Activated T-cell treated with anti-CD3 and anti-CD28 coated beads, Interleukin-2, amount 50 U/mL, for 72 hours (primary cell): ENCODE measurements at regions not wholly inside any gene's neighbourhood (a gene's known extent, or its start where the extent isn't known, plus 50 kb on each side); places are given as distances from the start of the nearest gene placed in this dataset.

Experiments
- ATAC-seq, 2 donors: fragments of 150-1000 bp; cut with Tn5 transposase; replicated peaks in 1 of 2; 2 replicates each; pipeline ENCODE4 v1.10.0; 2021; ENCODE audit warnings: moderate library complexity in 2 of 2, mild to moderate bottlenecking in 1 of 2
- DNase-seq, 2 donors: peaks; one replicate each; pipeline ENCODE4 v3.0.0; 2021 to 2022; ENCODE audit warnings: mixed read lengths in 1 of 2
- H3K27ac Mint-ChIP-seq: one replicate; pipeline ENCODE4 v1.8.0; 2022; ENCODE audit warnings: mild to moderate bottlenecking, moderate library complexity, mixed read lengths
- H3K27me3 Mint-ChIP-seq: one replicate; pipeline ENCODE4 v1.8.0; 2022; ENCODE audit warnings: low read depth, mixed read lengths
- H3K36me3 Mint-ChIP-seq, 2 donors: one replicate each; pipeline ENCODE4 v1.8.0; 2022; ENCODE audit warnings: mixed read lengths in 2 of 2, mild to moderate bottlenecking in 1 of 2; ENCODE audit not compliant: insufficient read depth in 2 of 2
- H3K4me1 Mint-ChIP-seq: one replicate; pipeline ENCODE4 v1.8.0; 2022; ENCODE audit warnings: low read depth, mixed read lengths
- H3K4me3 Mint-ChIP-seq, 2 donors: one replicate each; pipeline ENCODE4 v1.8.0; 2022; ENCODE audit warnings: mild to moderate bottlenecking in 2 of 2, mixed read lengths in 2 of 2, moderate library complexity in 2 of 2
- H3K9me3 Mint-ChIP-seq, 2 donors: one replicate each; pipeline ENCODE4 v1.8.0; 2022; ENCODE audit warnings: mixed read lengths in 2 of 2

DNA sequence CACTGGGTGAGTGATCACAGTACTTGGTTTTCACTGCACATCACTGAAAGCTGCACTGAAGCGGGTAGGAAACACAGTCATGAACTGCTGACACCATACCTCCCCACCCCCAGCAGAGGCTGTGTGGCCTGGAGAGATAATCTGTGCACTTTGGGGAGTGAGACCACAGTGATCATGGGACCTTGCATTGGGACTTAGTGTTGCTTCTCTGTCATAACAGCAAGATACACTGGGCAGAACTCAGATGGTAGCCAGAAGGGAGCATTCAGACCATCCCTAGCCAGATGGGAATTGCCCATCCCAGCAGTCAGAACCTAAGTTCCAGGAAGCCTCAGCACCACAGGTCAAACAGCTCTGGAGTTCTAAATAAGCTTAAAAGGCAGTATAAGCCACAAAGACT, 346.4 kb upstream of the TMEM229A start:
- no peaks in the 10 kb centered on the region for H3K36me3 Mint-ChIP-seq
- peaks cover 3 to 4% of the 10 kb centered on the region in 2 donors for H3K9me3 Mint-ChIP-seq
- DNase-seq = no peak
- no peak for ATAC-seq
- H3K4me1 Mint-ChIP-seq = no peaks in the 10 kb centered on the region
- H3K27ac Mint-ChIP-seq = no peak overlapping the region
- H3K4me3 Mint-ChIP-seq = no peak overlapping the region
- H3K27me3 Mint-ChIP-seq = no peaks in the 10 kb centered on the region

DNA sequence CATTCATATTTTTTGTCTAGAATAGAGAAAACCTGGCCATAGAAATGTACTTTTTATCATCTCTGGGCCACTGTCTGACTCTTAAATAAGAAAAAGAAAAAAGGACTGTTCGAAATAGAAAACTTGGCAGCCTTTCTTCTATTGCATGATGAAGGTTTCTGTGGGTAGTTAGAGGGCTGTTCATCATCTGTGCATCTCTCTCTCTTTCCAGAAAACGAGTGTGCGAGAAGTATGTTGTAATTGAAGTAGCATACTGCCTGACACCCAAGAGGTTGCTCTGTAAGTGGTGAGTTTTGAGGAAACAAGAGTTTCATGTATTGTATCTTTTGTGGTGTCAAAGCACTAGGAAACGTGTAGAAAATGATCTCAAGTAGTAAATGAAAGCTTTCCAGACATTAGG, 343.2 kb upstream of the TMEM229A start:
- Mint-ChIP-seq H3K9me3 (peaks cover 3 to 6% of the 10 kb centered on the region in 2 donors), H3K27me3 (no peaks in the 10 kb centered on the region), H3K4me1 (no peaks in the 10 kb centered on the region), H3K27ac (no peak overlapping the region), H3K4me3 (no peak overlapping the region), H3K36me3 (no peaks in the 10 kb centered on the region)
- ATAC-seq = no peak
- DNase-seq = no peak

DNA sequence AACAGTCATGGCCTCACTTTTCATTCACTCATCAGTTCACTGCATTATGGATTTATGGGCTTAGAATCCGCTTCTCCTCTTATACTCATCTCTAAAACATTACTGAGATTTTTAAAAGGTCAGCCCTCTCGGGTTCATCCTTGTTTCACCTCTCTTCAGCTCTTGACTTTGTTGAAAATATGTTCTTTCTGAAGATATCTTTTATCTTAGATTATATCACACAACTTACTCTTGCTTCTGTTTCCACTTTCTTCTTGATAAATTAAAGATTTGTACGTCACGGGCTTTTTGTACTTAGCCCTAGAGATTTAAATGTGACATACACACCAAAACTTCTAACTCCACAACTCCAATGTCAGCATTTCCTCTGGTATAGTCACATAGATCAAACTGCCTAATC, 342.5 kb upstream of the TMEM229A start:
- Mint-ChIP-seq H3K4me3 (no peak overlapping the region), H3K27me3 (no peaks in the 10 kb centered on the region), H3K27ac (no peak overlapping the region), H3K4me1 (no peaks in the 10 kb centered on the region), H3K36me3 (no peaks in the 10 kb centered on the region), H3K9me3 (peaks cover 3 to 6% of the 10 kb centered on the region in 2 donors)
- ATAC-seq (no peak), DNase-seq (no peak)

DNA sequence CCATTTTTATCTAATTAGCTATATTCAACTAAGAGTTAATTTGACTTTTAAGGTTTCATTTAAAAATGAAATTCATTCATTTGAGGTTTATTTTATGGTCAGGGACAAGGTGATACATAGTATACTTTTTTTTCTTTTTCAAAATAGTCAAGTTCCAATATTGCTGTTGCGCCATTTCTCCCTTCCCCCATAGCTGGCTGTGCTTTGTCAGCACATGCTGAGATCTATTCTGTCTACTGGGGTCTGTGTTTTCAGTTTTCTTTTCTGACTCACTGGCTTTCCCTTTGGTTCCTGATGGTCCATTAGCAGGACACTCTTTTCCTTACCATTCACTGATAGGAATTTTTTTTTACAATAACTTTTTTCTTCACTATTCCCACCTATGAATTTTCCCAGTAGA, 336.4 kb upstream of the TMEM229A start:
- no peak overlapping the region for H3K4me3 Mint-ChIP-seq
- H3K36me3 Mint-ChIP-seq = no peaks in the 10 kb centered on the region
- no peak for ATAC-seq
- no peak for DNase-seq
- no peaks in the 10 kb centered on the region for H3K4me1 Mint-ChIP-seq
- no peaks in the 10 kb centered on the region for H3K27me3 Mint-ChIP-seq
- H3K9me3 Mint-ChIP-seq = peaks cover 5% of the 10 kb centered on the region in 2 donors
- H3K27ac Mint-ChIP-seq = no peak overlapping the region

DNA sequence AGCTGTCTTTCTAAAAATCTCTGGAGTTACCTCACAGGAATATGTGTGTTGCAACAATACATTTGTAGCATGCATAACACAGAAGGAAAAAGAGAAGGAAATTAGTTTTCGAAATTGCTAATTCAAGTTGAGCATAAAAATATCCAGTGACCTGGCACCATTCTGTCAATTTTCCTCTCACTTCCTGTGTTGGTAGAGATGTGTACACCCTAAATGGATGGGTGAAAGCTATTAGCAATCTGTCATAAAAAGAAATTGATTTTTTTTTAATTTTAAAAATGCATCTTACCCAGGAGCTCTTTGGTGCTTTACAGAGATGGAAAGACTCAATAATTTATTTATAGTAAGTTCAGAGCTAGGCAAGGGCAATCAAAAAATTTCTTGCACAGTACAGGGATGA, 333.3 kb upstream of the TMEM229A start:
- Mint-ChIP-seq H3K27ac (no peak overlapping the region), H3K27me3 (no peaks in the 10 kb centered on the region), H3K4me3 (no peak overlapping the region), H3K4me1 (no peaks in the 10 kb centered on the region), H3K36me3 (peaks cover 0 to under 1% of the 10 kb centered on the region in 2 donors), H3K9me3 (peaks cover 9 to 13% of the 10 kb centered on the region in 2 donors)
- ATAC-seq = no peak
- DNase-seq = no peak

DNA sequence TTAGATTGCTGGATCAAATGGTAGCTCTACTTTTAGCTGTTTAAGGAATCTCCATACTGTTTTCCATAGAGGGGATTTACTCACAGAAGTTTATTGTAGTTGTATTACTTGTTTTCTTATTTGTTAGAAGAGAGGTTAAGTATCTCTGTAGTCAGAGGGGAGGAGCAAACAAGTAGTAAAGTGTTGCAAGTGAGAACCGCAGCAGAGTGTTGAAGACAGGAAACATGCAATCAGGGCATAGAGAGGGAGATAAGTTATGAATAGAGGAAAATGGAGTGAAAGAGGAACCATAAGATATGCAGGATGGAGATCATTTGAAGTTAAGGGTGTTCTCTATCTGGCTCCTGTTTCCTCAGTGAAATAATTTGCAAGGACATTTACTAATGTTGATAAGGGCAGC, 331.4 kb upstream of the TMEM229A start:
- Mint-ChIP-seq H3K27me3 (no peaks in the 10 kb centered on the region), H3K27ac (no peak overlapping the region), H3K4me1 (no peaks in the 10 kb centered on the region), H3K36me3 (peaks cover 0 to 2% of the 10 kb centered on the region in 2 donors), H3K9me3 (peaks cover 11 to 14% of the 10 kb centered on the region in 2 donors), H3K4me3 (no peak overlapping the region)
- ATAC-seq (no peak), DNase-seq (no peak)

DNA sequence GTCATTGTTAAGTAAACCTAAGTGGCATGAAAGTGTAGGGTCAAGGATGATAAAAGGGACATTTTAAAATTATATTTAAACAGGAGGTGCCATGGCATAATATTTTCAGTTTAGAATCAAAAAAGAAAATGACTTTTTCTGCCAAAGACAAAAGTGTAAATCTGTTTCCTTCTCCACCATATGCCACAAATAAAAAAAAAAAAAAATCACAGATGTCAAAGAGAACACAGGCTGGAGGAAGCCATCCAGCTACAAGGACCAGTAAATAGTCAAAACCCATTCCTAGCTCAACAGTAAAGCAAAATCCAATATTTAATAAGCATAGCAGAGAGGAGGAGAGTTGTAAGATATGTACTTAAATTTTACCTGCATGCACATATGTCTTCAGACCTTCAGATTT, 321.3 kb upstream of the TMEM229A start:
- peaks cover 1 to 2% of the 10 kb centered on the region in 2 donors for H3K9me3 Mint-ChIP-seq
- H3K27ac Mint-ChIP-seq = no peak overlapping the region
- no peaks in the 10 kb centered on the region for H3K4me1 Mint-ChIP-seq
- no peaks in the 10 kb centered on the region for H3K27me3 Mint-ChIP-seq
- H3K4me3 Mint-ChIP-seq = no peak overlapping the region
- H3K36me3 Mint-ChIP-seq = no peaks in the 10 kb centered on the region
- DNase-seq (no peak), ATAC-seq (no peak)

DNA sequence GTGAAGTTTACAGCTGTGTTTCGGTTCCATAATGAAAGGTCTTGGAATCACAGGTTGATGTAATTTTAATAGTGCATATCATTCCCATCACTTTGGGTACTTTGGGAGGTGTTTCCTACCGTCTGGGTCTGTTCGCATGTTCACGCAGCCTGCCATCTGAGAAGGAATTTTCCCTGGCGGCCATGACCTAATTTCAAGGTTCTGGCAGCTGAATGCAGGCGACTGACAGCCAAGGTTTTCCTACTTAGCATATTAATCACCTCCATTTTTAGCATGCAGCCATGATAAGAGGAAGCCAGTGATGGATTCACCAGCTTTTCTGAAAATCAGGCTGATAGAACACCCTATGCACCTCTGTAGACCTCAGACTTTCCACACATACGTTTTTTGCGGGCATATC, 319.1 kb upstream of the TMEM229A start:
- Mint-ChIP-seq H3K4me1 (no peaks in the 10 kb centered on the region), H3K4me3 (no peak overlapping the region), H3K36me3 (no peaks in the 10 kb centered on the region), H3K9me3 (peaks cover 1 to 4% of the 10 kb centered on the region in 2 donors), H3K27me3 (no peaks in the 10 kb centered on the region), H3K27ac (no peak overlapping the region)
- DNase-seq (no peak), ATAC-seq (no peak)

DNA sequence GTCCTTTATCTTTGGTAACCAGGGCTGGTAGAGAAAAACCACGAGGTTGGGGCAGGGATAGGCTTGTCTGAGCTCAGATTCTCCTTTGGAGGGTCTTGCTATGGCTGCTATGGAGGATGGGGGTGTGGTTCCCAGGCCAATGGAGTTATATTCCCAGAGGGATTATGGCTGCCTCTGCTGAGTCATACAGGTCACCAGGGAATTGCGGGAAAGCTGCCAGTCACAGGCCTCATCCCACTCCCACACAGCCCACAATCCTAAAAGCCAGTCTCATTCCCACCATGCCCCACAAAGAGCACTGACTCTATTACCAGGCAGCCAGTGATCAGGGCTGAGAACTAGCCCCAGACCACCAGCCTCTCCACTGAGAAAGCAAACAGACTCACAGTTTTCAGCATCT, 316.6 kb upstream of the TMEM229A start:
- Mint-ChIP-seq H3K27ac (no peak overlapping the region), H3K9me3 (peaks cover 3 to 13% of the 10 kb centered on the region in 2 donors), H3K4me3 (no peak overlapping the region), H3K36me3 (no peaks in the 10 kb centered on the region), H3K27me3 (no peaks in the 10 kb centered on the region), H3K4me1 (no peaks in the 10 kb centered on the region)
- ATAC-seq = no peak
- no peak for DNase-seq

DNA sequence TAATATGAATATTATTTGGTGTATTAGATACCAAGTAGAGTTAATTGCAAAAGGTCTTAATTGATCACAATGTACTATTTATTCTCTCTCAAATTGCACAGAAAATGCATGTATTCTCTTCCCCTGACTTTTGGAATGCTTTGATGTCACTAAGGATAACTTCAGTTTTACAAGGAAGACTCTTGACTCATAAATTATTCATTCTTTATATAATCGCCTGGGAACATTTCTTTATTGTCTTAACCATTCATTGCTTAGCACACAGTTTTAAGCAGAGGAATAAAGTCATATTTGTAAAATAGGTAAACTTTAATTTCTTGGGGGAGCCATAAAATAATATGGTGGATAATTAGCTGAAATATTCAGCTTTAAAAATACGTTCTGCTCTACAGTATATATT, 306.0 kb upstream of the TMEM229A start:
- no peak for ATAC-seq
- DNase-seq = no peak
- H3K9me3 Mint-ChIP-seq = peaks cover 2% of the 10 kb centered on the region in 2 donors
- H3K27ac Mint-ChIP-seq = no peak overlapping the region
- H3K36me3 Mint-ChIP-seq = no peaks in the 10 kb centered on the region
- no peak overlapping the region for H3K4me3 Mint-ChIP-seq
- H3K27me3 Mint-ChIP-seq = no peaks in the 10 kb centered on the region
- H3K4me1 Mint-ChIP-seq = no peaks in the 10 kb centered on the region

DNA sequence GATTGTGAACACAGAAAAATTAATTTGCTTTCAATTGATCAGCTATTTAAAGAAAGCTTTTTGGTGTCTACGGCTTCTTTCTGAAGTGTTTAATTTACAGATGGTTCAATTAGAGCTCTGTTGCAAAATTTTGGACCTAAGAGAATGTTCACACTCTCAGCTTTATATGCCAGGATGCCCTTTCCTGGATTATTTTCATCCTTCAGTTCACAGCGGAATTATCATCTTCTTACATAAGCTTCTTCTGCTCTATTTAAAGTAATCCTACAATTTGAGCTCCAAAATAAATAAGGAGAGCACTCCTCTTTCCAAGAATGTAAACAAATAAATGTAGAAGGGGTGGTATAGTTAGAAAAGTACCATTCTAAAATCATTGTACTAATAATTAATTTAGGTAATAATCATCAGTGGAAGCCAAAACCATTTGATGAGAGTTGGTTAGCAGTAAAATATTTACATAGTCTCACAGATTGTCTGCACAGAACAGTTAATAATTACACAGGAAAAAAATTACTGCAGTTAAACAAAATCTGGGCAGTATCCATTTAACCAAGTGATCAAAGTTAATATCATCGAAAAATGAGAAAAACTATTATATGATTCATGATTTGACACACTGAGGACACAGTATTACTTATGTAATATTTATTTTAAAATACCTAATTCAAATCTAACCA, 298.0 kb upstream of the TMEM229A start:
- Mint-ChIP-seq H3K27me3 (no peaks in the 10 kb centered on the region), H3K9me3 (peaks cover 1 to 5% of the 10 kb centered on the region in 2 donors), H3K4me1 (no peaks in the 10 kb centered on the region), H3K36me3 (no peaks in the 10 kb centered on the region), H3K27ac (no peak overlapping the region), H3K4me3 (no peak overlapping the region)
- DNase-seq = no peak
- no peak for ATAC-seq

DNA sequence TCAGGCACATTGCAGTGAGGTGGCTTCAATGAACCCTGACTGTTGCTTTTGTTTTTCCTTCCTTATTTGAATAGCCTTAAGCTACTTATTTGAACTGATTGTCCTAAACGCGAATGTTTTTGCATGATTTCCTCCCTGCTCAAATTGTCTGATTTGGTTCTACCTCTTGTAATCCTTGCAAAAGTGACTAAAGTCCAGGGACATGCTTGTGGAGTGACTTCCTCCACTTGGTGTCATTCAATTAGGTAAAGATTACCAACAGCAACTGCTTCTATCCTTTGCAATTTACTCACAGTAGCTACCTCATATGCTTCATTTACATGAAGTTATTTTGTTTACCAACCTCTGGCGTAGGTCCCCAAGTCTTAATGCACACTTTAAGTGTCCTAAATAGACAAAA, 295.9 kb upstream of the TMEM229A start:
- Mint-ChIP-seq H3K4me3 (no peak overlapping the region), H3K9me3 (peaks cover 1 to 6% of the 10 kb centered on the region in 2 donors), H3K4me1 (no peaks in the 10 kb centered on the region), H3K36me3 (no peaks in the 10 kb centered on the region), H3K27me3 (no peaks in the 10 kb centered on the region), H3K27ac (no peak overlapping the region)
- ATAC-seq (no peak), DNase-seq (no peak)

DNA sequence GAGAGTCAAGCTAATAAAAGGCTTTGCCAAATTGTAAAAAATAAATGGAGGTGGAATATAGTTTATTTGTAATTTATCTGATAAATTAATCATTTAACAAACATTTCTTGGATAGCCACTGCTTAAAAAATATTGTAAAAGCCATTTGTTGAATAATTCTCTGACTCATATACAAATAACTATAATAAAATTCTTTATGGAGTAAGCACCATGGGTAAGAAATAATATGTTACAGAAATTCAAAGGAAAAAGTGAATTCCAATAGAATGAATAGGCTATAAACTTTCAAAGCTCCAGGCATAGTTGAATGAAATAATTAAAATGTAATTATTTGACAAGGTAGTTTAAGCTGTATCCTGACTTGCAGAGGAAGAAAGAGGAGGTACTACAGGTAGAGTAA, 291.4 kb upstream of the TMEM229A start:
- ATAC-seq (no peak), DNase-seq (no peak)
- Mint-ChIP-seq H3K27ac (no peak overlapping the region), H3K27me3 (no peaks in the 10 kb centered on the region), H3K4me3 (no peak overlapping the region), H3K4me1 (no peaks in the 10 kb centered on the region), H3K36me3 (no peaks in the 10 kb centered on the region), H3K9me3 (peaks cover 3 to 9% of the 10 kb centered on the region in 2 donors)

DNA sequence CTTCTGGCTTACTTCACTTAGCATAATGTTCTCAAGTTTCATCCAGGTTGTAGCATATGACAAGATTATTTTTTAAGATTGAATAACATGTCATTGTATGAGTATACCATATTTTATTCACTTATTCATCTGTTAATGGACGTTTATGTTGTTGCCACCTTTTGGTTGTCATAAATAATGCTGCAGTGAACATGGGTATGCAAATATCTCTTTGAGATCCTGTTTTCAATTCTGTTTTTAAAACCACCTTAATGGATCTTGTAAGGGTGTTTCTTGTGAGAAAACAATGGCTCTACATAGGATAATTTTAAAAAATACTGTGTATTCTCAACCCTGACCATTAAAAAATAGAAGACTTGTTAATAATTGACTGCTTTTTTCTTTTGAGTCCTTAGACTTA, 290.7 kb upstream of the TMEM229A start:
- Mint-ChIP-seq H3K4me3 (no peak overlapping the region), H3K36me3 (no peaks in the 10 kb centered on the region), H3K27me3 (no peaks in the 10 kb centered on the region), H3K9me3 (peaks cover 3 to 6% of the 10 kb centered on the region in 2 donors), H3K27ac (no peak overlapping the region), H3K4me1 (no peaks in the 10 kb centered on the region)
- DNase-seq = no peak
- ATAC-seq = no peak
